SK-N-SH (cell line): ENCODE measurements at regions not wholly inside any gene's neighbourhood (a gene's known extent, or its start where the extent isn't known, plus 50 kb on each side); places are given as distances from the start of the nearest gene placed in this dataset.

ENCODE experiments used
- CTCF ChIA-PET: fragments of 300-600, 350-600 bp; formaldehyde crosslinking; extraction: SDS; loops from one replicate; lab custom pipeline; 2021; lab: Yijun Ruan, JAX
- POLR2A ChIA-PET: fragments of 350-600 bp; sonication (Branson Sonifier 250); formaldehyde crosslinking; extraction: SDS; loops from one replicate; lab custom pipeline; 2020; ENCODE audit warnings: antibody characterized with exemption, inconsistent platforms; lab: Yijun Ruan, JAX
- DNase-seq: peaks from one replicate; pipeline ENCODE4 v3.0.0; 2012
- H2AFZ ChIP-seq: fragments of 200-600 bp; sonication (generic); 2 replicates; pipeline ENCODE4 v1.8.1; 2016; ENCODE audit warnings: antibody characterized with exemption, mild to moderate bottlenecking, low read depth
- H3F3A ChIP-seq: fragments of 200-600 bp; sonication (generic); replicated peaks from 2 replicates; pipeline ENCODE3; 2016; ENCODE audit warnings: antibody characterized with exemption, mild to moderate bottlenecking; ENCODE audit not compliant: insufficient read depth
- H3K27ac ChIP-seq, 2 experiments: fragments of 200-500 bp in 1 of 2; fragments of 200-600 bp in 1 of 2; sonication (Bioruptor generic) in 1 of 2; sonication (generic), shearing (Covaris generic) in 1 of 2; 2 replicates each; pipeline versions ENCODE4 v1.5.1 to v1.6.1; 2014 to 2016; ENCODE audit warnings: low read depth in 2 of 2, inconsistent platforms in 1 of 2, low read length in 1 of 2, mild to moderate bottlenecking in 1 of 2, mixed read lengths in 1 of 2
- H3K27me3 ChIP-seq: fragments of 200-600 bp; sonication (generic), shearing (Covaris generic); 2 replicates; pipeline ENCODE4 v1.6.1; 2016; ENCODE audit warnings: mixed run types; ENCODE audit not compliant: insufficient read depth
- H3K36me3 ChIP-seq, 2 experiments: fragments of 200-500 bp in 1 of 2; fragments of 200-600 bp in 1 of 2; sonication (Bioruptor generic) in 1 of 2; sonication (generic) in 1 of 2; replicated peaks in 1 of 2; 2 replicates each; pipeline versions ENCODE3 to v1.5.1; 2014 to 2016; ENCODE audit warnings: low read length in 1 of 2, mild to moderate bottlenecking in 1 of 2; ENCODE audit not compliant: insufficient read depth in 2 of 2, control insufficient read depth in 1 of 2
- H3K4me1 ChIP-seq, 2 experiments: fragments of 200-500 bp in 1 of 2; fragments of 200-600 bp in 1 of 2; sonication (Bioruptor generic) in 1 of 2; sonication (generic), shearing (Covaris generic) in 1 of 2; 2 replicates each; pipeline versions ENCODE4 v1.5.1 to v1.6.1; 2014 to 2016; ENCODE audit warnings: low read depth in 1 of 2, low read length in 1 of 2, mixed run types in 1 of 2; ENCODE audit not compliant: insufficient read depth in 2 of 2, control insufficient read depth in 1 of 2
- H3K4me2 ChIP-seq: fragments of 200-600 bp; sonication (generic), shearing (Covaris generic); 2 replicates; pipeline ENCODE4 v1.6.1; 2017; ENCODE audit warnings: mixed run types
- H3K4me3 ChIP-seq, 2 experiments: fragments of 200-500 bp in 1 of 2; fragments of 200-600 bp in 1 of 2; sonication (Bioruptor generic) in 1 of 2; sonication (generic), shearing (Covaris generic) in 1 of 2; 2 replicates each; pipeline versions ENCODE4 v1.5.1 to v1.8.1; 2014 to 2016; ENCODE audit warnings: low read depth in 2 of 2, inconsistent platforms in 1 of 2, low read length in 1 of 2, mild to moderate bottlenecking in 1 of 2, mixed read lengths in 1 of 2, moderate library complexity in 1 of 2
- H3K79me2 ChIP-seq: fragments of 200-600 bp; sonication (generic); 2 replicates; pipeline ENCODE4 v1.8.1; 2017; ENCODE audit warnings: mild to moderate bottlenecking; ENCODE audit not compliant: insufficient read depth
- H3K9ac ChIP-seq: fragments of 200-600 bp; sonication (generic); 2 replicates; pipeline ENCODE4 v1.6.1; 2017; ENCODE audit warnings: mixed run types
- H3K9me2 ChIP-seq: fragments of 200-600 bp; sonication (generic); 2 replicates; pipeline ENCODE4 v1.6.1; 2017; ENCODE audit warnings: mixed run types
- H3K9me3 ChIP-seq: fragments of 200-600 bp; sonication (generic); 2 replicates; pipeline ENCODE4 v1.6.1; 2017; ENCODE audit warnings: mixed run types, mild to moderate bottlenecking, moderate library complexity
- H4K20me1 ChIP-seq: fragments of 200-600 bp; sonication (generic); 2 replicates; pipeline ENCODE4 v1.6.1; 2017; ENCODE audit warnings: mild to moderate bottlenecking, mixed run types; ENCODE audit not compliant: insufficient read depth
- EP300 ChIP-seq, 2 experiments: IDR thresholded peaks; 2 replicates each; pipeline versions ENCODE4 v1.4.0 to v1.6.1; 2012; ENCODE audit warnings: borderline replicate concordance in 1 of 2, low read depth in 1 of 2, low read length in 1 of 2
- FOSL2 ChIP-seq: IDR thresholded peaks from 2 replicates; pipeline ENCODE4 v1.4.0; 2012; ENCODE audit warnings: low read depth, mild to moderate bottlenecking, moderate library complexity, borderline replicate concordance
- GABPA ChIP-seq: IDR thresholded peaks from 2 replicates; pipeline ENCODE4 v1.4.0; 2012; ENCODE audit warnings: low read depth, mild to moderate bottlenecking
- GATA2 ChIP-seq: sonication (generic); formaldehyde crosslinking; IDR thresholded peaks from 2 replicates; pipeline ENCODE4 v1.5.0; 2020; ENCODE audit warnings: mild to moderate bottlenecking, missing genetic modification reagents
- MEF2A ChIP-seq: IDR thresholded peaks from 2 replicates; pipeline ENCODE4 v1.4.0; 2012; ENCODE audit warnings: low read depth, borderline replicate concordance
- POLR2AphosphoS5 ChIP-seq: IDR thresholded peaks from 2 replicates; pipeline ENCODE4 v1.6.1; 2012; ENCODE audit warnings: low read depth, low read length
- SMC3 ChIP-seq: IDR thresholded peaks from 2 replicates; pipeline ENCODE4 v1.6.1; 2012; ENCODE audit warnings: low read depth, low read length, improper control_type of control experiment
- TCF12 ChIP-seq: IDR thresholded peaks from 2 replicates; pipeline ENCODE4 v1.4.0; 2012
- TEAD4 ChIP-seq: IDR thresholded peaks from 2 replicates; pipeline ENCODE4 v1.4.0; 2012; ENCODE audit warnings: mild to moderate bottlenecking, borderline replicate concordance; ENCODE audit not compliant: insufficient read depth
- WGBS: methylation state at CpG from one replicate; pipeline ENCODE4 v1.1.6; 2017; ENCODE audit warnings: low lambda C conversion rate; 5-methylcytosine and 5-hydroxymethylcytosine counted together
- TF ChIP-seq, protein P1 (sequence below): fragments of 150-350 bp; IDR thresholded peaks from 2 replicates; pipeline ENCODE4 v1.6.1; 2017; ENCODE audit warnings: antibody characterized with exemption, low read length, low read depth, borderline replicate concordance
- TF ChIP-seq, protein P2 (sequence below): IDR thresholded peaks from 2 replicates; pipeline ENCODE4 v1.4.0; 2012; ENCODE audit warnings: low read depth, borderline replicate concordance
- TF ChIP-seq, protein P3 (sequence below): fragments of 150-350 bp; IDR thresholded peaks from 2 replicates; pipeline ENCODE4 v1.6.1; 2016; ENCODE audit warnings: mild to moderate bottlenecking, low read depth, low read length

DNA sequence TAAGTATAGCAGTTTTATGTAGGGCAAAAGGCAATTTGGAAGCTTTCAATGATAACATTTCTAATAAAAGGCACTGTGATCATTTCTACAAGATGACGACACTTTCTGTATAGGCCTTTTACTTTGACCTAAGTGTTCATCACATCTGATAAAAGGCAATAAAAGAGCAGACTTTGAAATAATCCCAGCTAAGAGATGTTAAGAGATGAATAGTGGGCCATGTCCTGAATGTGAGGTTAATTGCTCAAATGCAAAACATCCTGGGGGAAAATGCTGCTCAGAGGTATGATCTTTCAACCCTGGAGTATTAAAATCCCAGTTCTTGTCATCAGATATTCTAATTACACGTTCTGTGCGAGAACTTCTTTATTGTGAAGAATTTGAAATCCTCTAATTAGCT, 677.6 kb downstream of the SOCS6 start:
- CTCF ChIA-PET: interaction anchor here (0.6 kb wide), 1 partner anchor 404 kb away, joined by 4 read pairs; no protein-coding TSS in a partner anchor

DNA sequence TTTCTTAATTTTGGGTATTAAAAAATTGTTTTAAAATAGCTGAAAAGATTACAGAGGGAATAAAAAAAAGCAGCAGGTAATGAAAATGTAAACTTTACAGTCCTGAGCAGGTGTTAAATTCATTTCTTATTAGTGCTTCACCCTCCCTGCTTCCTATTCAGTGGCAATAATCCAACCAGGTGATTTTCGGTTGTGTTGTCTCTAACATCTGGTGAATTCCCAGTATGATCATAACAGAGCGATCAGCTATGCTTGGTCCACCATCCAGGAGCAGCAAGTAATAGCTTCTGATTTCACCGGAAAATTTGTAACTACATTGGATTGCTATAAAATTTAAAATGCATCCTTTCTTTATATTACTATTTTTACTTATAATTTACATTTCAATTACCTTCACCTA, 673.1 kb downstream of the SOCS6 start:
- 90% methylated on average over 3 of the region's 3 CpGs for WGBS
- Histone ChIP-seq H2AFZ (no peak overlapping the region), H3F3A (peaks cover 3% of the 10 kb centered on the region), H3K9me2 (no peaks in the 10 kb centered on the region), H4K20me1 (no peaks in the 10 kb centered on the region), H3K9ac (no peak overlapping the region), H3K9me3 (no peaks in the 10 kb centered on the region), H3K36me3 (no peaks in the 10 kb centered on the region), H3K4me3 (no peak overlapping the region), H3K27ac (no peak overlapping the region), H3K79me2 (no peaks in the 10 kb centered on the region; the same call in 1 of the 2 replicates), H3K4me1 (no peaks in the 10 kb centered on the region; a peak in 1 of 4 replicates), H3K4me2 (no peak overlapping the region), H3K27me3 (no peaks in the 10 kb centered on the region)
- DNase-seq: no peak
- CTCF ChIA-PET: interaction anchor here (1.8 kb wide), 1 partner anchor 20 kb away, joined by 5 read pairs; no protein-coding TSS in a partner anchor
- TF ChIP-seq, protein P1, sequence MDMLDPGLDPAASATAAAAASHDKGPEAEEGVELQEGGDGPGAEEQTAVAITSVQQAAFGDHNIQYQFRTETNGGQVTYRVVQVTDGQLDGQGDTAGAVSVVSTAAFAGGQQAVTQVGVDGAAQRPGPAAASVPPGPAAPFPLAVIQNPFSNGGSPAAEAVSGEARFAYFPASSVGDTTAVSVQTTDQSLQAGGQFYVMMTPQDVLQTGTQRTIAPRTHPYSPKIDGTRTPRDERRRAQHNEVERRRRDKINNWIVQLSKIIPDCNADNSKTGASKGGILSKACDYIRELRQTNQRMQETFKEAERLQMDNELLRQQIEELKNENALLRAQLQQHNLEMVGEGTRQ: no peak
- TF ChIP-seq, protein P2, sequence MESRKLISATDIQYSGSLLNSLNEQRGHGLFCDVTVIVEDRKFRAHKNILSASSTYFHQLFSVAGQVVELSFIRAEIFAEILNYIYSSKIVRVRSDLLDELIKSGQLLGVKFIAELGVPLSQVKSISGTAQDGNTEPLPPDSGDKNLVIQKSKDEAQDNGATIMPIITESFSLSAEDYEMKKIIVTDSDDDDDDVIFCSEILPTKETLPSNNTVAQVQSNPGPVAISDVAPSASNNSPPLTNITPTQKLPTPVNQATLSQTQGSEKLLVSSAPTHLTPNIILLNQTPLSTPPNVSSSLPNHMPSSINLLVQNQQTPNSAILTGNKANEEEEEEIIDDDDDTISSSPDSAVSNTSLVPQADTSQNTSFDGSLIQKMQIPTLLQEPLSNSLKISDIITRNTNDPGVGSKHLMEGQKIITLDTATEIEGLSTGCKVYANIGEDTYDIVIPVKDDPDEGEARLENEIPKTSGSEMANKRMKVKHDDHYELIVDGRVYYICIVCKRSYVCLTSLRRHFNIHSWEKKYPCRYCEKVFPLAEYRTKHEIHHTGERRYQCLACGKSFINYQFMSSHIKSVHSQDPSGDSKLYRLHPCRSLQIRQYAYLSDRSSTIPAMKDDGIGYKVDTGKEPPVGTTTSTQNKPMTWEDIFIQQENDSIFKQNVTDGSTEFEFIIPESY: no peak
- no peak for TF ChIP-seq FOSL2
- TF ChIP-seq EP300 (IDR thresholded peaks at IDR 0.05; ENCODE audit: borderline replicate concordance in 1 of 2, low read depth in 1 of 2, low read length in 1 of 2): no peak
- TF ChIP-seq TEAD4: no peak
- POLR2A ChIA-PET: no interaction called here

More for the DNA sequence above, 677.6 kb downstream of the SOCS6 start:
- no peaks in the 10 kb centered on the region; the same call in 1 of the 2 replicates for H3K79me2 ChIP-seq
- H3K36me3 ChIP-seq: no peaks in the 10 kb centered on the region
- peaks cover 3% of the 10 kb centered on the region for H3F3A ChIP-seq
- H2AFZ ChIP-seq: no peak overlapping the region
- no peak overlapping the region for H3K4me2 ChIP-seq
- DNase-seq: no peak
- POLR2A ChIA-PET: no interaction called here
- no peak overlapping the region for H3K9ac ChIP-seq
- no peaks in the 10 kb centered on the region for H3K9me3 ChIP-seq
- H3K4me1 ChIP-seq: no peaks in the 10 kb centered on the region; a peak in 1 of 4 replicates
- no peaks in the 10 kb centered on the region for H3K27me3 ChIP-seq
- 88% methylated on average over 3 of the region's 3 CpGs for WGBS
- TF ChIP-seq EP300 (IDR thresholded peaks at IDR 0.05; ENCODE audit: borderline replicate concordance in 1 of 2, low read depth in 1 of 2, low read length in 1 of 2) (0 out of 4 replicates have a peak, but pooled peaks of 1 of the 2 experiments have one; percentile 9), GATA2 (CRISPR knock-in tag) (no peak), POLR2AphosphoS5 (no peak)
- H3K27ac ChIP-seq: peak overlapping the region in 1 of 2 experiments; percentile 28; a peak in 2 of 4 replicates
- no peak overlapping the region for H3K4me3 ChIP-seq
- H3K9me2 ChIP-seq: no peaks in the 10 kb centered on the region
- H4K20me1 ChIP-seq: no peaks in the 10 kb centered on the region

DNA sequence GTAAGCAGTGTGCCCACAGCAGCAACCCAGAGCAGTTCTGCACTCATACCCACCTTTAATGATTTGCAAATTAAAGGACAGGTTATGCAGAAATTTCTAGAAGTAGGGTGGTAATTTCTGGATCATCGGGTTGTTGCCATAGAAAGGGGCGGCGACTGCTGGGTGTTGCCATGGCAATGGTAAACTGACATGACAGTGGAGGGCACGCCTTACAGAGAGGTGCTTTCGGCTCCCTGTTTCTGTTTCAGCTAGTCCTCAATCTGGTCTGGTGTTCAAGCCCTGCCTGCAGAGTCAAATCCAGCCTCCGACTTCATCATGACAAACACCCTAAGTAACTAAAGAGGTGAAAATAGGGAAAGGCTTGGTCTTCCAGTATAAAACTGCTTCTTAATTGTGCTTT, 667.7 kb downstream of the SOCS6 start:
- Histone ChIP-seq H3K79me2 (no peaks in the 10 kb centered on the region), H3K4me2 (no peak overlapping the region), H3K27ac (no peak overlapping the region), H3F3A (no peaks in the 10 kb centered on the region), H2AFZ (no peak overlapping the region), H3K36me3 (no peaks in the 10 kb centered on the region), H3K4me3 (no peak overlapping the region), H4K20me1 (no peaks in the 10 kb centered on the region), H3K9me2 (no peaks in the 10 kb centered on the region), H3K4me1 (no peaks in the 10 kb centered on the region), H3K27me3 (no peaks in the 10 kb centered on the region), H3K9ac (no peak overlapping the region), H3K9me3 (no peaks in the 10 kb centered on the region)
- POLR2A ChIA-PET: no interaction called here
- DNase-seq: no peak
- CTCF ChIA-PET: no interaction called here
- WGBS: 94% methylated on average over 3 of the region's 6 CpGs
- TF ChIP-seq GABPA: no peak
- no peak for TF ChIP-seq MEF2A
- no peak for TF ChIP-seq TCF12
- TF ChIP-seq, protein P3, sequence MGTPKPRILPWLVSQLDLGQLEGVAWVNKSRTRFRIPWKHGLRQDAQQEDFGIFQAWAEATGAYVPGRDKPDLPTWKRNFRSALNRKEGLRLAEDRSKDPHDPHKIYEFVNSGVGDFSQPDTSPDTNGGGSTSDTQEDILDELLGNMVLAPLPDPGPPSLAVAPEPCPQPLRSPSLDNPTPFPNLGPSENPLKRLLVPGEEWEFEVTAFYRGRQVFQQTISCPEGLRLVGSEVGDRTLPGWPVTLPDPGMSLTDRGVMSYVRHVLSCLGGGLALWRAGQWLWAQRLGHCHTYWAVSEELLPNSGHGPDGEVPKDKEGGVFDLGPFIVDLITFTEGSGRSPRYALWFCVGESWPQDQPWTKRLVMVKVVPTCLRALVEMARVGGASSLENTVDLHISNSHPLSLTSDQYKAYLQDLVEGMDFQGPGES: no peak
- no peak for TF ChIP-seq SMC3
